ENCODE measurements at regions not wholly inside any gene's neighbourhood (a gene's known extent, or its start where the extent isn't known, plus 50 kb on each side); places are given as distances from the start of the nearest gene placed in this dataset.
A peak's percentile ranks its signal among the peaks of the same experiment; 100 is the strongest.

DNA sequence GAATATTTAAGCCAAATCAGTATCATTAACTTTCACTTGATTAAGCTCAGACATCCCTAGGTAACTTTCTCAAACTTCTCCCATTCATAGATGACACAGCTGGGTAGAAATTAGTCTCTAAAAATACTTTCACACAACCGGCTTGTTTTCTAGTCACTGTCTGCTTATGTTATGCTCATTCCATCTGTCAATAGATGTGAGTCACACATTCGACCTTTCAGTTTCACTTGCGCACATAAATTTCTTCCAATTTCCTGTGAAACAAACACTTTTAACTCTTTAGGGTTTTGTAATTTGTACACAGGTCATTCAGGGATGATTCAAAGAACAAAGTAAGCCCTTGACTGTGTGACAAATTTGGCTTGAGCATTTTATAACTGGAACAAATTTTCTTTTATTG is 723.0 kb downstream of the KCNA4 start:
- peak overlapping the region; percentile 34; the same call in 1 of the 2 replicates for H2AFZ ChIP-seq (ENCODE audit: low read depth)
- peak overlapping the region; percentile 62 for H3K4me2 ChIP-seq
- no peaks in the 10 kb centered on the region for H3K9me3 ChIP-seq
- POLR2A ChIA-PET = no interaction called here
- no peak overlapping the region for H3K4me3 ChIP-seq (ENCODE audit: low read depth in 2 of 2, low read length in 1 of 2)
- no peaks in the 10 kb centered on the region for H4K20me1 ChIP-seq (ENCODE audit: insufficient read depth)
- DNase-seq = no peak
- H3K9ac ChIP-seq = peak overlapping the region; percentile 28
- 3% methylated on average over 3 of the region's 3 CpGs for WGBS (ENCODE audit: low lambda C conversion rate)
- peaks cover 0 to 32% of the 10 kb centered on the region in 2 experiments; a peak in 1 of 4 replicates for H3K4me1 ChIP-seq (ENCODE audit: control insufficient read depth in 1 of 2, insufficient read depth in 2 of 2, low read depth in 1 of 2, low read length in 1 of 2)
- CTCF ChIA-PET = interaction anchor here (0.7 kb wide), 1 partner anchor 8 kb away, joined by 3 read pairs; no protein-coding TSS in a partner anchor
- H3K27me3 ChIP-seq (ENCODE audit: insufficient read depth) = no peaks in the 10 kb centered on the region
- no peaks in the 10 kb centered on the region for H3K79me2 ChIP-seq (ENCODE audit: insufficient read depth)
- no peaks in the 10 kb centered on the region for H3K9me2 ChIP-seq
- H3F3A ChIP-seq (replicated peaks; ENCODE audit: insufficient read depth) = peaks cover 16% of the 10 kb centered on the region
- H3K36me3 ChIP-seq (replicated peaks in 1 of 2; ENCODE audit: control insufficient read depth in 1 of 2, insufficient read depth in 2 of 2, low read length in 1 of 2) = no peaks in the 10 kb centered on the region
- H3K27ac ChIP-seq (ENCODE audit: low read depth in 2 of 2, low read length in 1 of 2) = peak overlapping the region in 1 of 2 experiments; percentile 76; a peak in 2 of 4 replicates
- TF ChIP-seq MXI1 (IDR thresholded peaks at IDR 0.05; ENCODE audit: low read depth, low read length) = no peak
- no peak for TF ChIP-seq SIN3A (IDR thresholded peaks at IDR 0.05; ENCODE audit: borderline replicate concordance, low read depth, low read length)
- TF ChIP-seq GABPA (IDR thresholded peaks at IDR 0.05; ENCODE audit: low read depth) = no peak
- TF ChIP-seq POLR2AphosphoS5 (IDR thresholded peaks at IDR 0.05; ENCODE audit: low read depth, low read length) = no peak
- TF ChIP-seq EZH2phosphoT487 (IDR thresholded peaks at IDR 0.05; ENCODE audit: borderline replicate concordance, low read depth) = no peak
- TF ChIP-seq GATA2 (CRISPR knock-in tag; IDR thresholded peaks at IDR 0.05) = no peak
- TF ChIP-seq NRF1 (IDR thresholded peaks at IDR 0.05; ENCODE audit: low read depth, low read length) = no peak
- peak; percentile 61 for TF ChIP-seq TCF12 (IDR thresholded peaks at IDR 0.05)
- TF ChIP-seq EP300 (IDR thresholded peaks at IDR 0.05; ENCODE audit: borderline replicate concordance in 1 of 2, low read depth in 1 of 2, low read length in 1 of 2) = peak in 1 of 2 experiments; percentile 37; a peak in 1 of 4 replicates
- TF ChIP-seq CHD2 (IDR thresholded peaks at IDR 0.05; ENCODE audit: low read length, partially characterized antibody) = no peak
- TF ChIP-seq, protein P1, sequence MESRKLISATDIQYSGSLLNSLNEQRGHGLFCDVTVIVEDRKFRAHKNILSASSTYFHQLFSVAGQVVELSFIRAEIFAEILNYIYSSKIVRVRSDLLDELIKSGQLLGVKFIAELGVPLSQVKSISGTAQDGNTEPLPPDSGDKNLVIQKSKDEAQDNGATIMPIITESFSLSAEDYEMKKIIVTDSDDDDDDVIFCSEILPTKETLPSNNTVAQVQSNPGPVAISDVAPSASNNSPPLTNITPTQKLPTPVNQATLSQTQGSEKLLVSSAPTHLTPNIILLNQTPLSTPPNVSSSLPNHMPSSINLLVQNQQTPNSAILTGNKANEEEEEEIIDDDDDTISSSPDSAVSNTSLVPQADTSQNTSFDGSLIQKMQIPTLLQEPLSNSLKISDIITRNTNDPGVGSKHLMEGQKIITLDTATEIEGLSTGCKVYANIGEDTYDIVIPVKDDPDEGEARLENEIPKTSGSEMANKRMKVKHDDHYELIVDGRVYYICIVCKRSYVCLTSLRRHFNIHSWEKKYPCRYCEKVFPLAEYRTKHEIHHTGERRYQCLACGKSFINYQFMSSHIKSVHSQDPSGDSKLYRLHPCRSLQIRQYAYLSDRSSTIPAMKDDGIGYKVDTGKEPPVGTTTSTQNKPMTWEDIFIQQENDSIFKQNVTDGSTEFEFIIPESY (IDR thresholded peaks at IDR 0.05; ENCODE audit: borderline replicate concordance, low read depth) = no peak
- no peak for TF ChIP-seq RFX5 (IDR thresholded peaks at IDR 0.05; ENCODE audit: low read length)
- TF ChIP-seq FOSL2 (IDR thresholded peaks at IDR 0.05; ENCODE audit: borderline replicate concordance, low read depth) = peak; percentile 84
- no peak for TF ChIP-seq FOXM1 (IDR thresholded peaks at IDR 0.05; ENCODE audit: low read depth)
- TF ChIP-seq MEF2A (IDR thresholded peaks at IDR 0.05; ENCODE audit: borderline replicate concordance, low read depth) = peak; percentile 54; the same call in 1 of the 2 replicates
- TF ChIP-seq RCOR1 (IDR thresholded peaks at IDR 0.05; ENCODE audit: low read length) = no peak
- peak; percentile 27; the same call in 1 of the 2 replicates for TF ChIP-seq TEAD4 (IDR thresholded peaks at IDR 0.05; ENCODE audit: borderline replicate concordance, insufficient read depth)
- TF ChIP-seq RAD21 (IDR thresholded peaks at IDR 0.05; ENCODE audit: low read length) = no peak
- no peak for TF ChIP-seq FOXJ3 (CRISPR knock-in tag; IDR thresholded peaks at IDR 0.05)
- TF ChIP-seq, protein P2, sequence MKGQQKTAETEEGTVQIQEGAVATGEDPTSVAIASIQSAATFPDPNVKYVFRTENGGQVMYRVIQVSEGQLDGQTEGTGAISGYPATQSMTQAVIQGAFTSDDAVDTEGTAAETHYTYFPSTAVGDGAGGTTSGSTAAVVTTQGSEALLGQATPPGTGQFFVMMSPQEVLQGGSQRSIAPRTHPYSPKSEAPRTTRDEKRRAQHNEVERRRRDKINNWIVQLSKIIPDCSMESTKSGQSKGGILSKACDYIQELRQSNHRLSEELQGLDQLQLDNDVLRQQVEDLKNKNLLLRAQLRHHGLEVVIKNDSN (IDR thresholded peaks at IDR 0.05; ENCODE audit: borderline replicate concordance, low read depth) = no peak
- no peak for TF ChIP-seq ELF1 (IDR thresholded peaks at IDR 0.05)
- TF ChIP-seq RXRA (IDR thresholded peaks at IDR 0.05; ENCODE audit: borderline replicate concordance, low read depth) = peak; percentile 22; the same call in 1 of the 2 replicates
- TF ChIP-seq, protein P3, sequence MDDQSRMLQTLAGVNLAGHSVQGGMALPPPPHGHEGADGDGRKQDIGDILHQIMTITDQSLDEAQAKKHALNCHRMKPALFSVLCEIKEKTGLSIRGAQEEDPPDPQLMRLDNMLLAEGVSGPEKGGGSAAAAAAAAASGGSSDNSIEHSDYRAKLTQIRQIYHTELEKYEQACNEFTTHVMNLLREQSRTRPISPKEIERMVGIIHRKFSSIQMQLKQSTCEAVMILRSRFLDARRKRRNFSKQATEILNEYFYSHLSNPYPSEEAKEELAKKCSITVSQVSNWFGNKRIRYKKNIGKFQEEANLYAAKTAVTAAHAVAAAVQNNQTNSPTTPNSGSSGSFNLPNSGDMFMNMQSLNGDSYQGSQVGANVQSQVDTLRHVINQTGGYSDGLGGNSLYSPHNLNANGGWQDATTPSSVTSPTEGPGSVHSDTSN (IDR thresholded peaks at IDR 0.05) = peak; percentile 85
- TF ChIP-seq, protein P4, sequence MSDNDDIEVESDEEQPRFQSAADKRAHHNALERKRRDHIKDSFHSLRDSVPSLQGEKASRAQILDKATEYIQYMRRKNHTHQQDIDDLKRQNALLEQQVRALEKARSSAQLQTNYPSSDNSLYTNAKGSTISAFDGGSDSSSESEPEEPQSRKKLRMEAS (IDR thresholded peaks at IDR 0.05; ENCODE audit: low read depth) = no peak
- TF ChIP-seq, protein P5, sequence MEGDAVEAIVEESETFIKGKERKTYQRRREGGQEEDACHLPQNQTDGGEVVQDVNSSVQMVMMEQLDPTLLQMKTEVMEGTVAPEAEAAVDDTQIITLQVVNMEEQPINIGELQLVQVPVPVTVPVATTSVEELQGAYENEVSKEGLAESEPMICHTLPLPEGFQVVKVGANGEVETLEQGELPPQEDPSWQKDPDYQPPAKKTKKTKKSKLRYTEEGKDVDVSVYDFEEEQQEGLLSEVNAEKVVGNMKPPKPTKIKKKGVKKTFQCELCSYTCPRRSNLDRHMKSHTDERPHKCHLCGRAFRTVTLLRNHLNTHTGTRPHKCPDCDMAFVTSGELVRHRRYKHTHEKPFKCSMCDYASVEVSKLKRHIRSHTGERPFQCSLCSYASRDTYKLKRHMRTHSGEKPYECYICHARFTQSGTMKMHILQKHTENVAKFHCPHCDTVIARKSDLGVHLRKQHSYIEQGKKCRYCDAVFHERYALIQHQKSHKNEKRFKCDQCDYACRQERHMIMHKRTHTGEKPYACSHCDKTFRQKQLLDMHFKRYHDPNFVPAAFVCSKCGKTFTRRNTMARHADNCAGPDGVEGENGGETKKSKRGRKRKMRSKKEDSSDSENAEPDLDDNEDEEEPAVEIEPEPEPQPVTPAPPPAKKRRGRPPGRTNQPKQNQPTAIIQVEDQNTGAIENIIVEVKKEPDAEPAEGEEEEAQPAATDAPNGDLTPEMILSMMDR (IDR thresholded peaks at IDR 0.05) = no peak
- TF ChIP-seq TAF1 (IDR thresholded peaks at IDR 0.05; ENCODE audit: borderline replicate concordance, low read depth, low read length) = no peak
- TF ChIP-seq, protein P6, sequence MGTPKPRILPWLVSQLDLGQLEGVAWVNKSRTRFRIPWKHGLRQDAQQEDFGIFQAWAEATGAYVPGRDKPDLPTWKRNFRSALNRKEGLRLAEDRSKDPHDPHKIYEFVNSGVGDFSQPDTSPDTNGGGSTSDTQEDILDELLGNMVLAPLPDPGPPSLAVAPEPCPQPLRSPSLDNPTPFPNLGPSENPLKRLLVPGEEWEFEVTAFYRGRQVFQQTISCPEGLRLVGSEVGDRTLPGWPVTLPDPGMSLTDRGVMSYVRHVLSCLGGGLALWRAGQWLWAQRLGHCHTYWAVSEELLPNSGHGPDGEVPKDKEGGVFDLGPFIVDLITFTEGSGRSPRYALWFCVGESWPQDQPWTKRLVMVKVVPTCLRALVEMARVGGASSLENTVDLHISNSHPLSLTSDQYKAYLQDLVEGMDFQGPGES (IDR thresholded peaks at IDR 0.05; ENCODE audit: low read depth, low read length) = no peak
- peak; percentile 78 for TF ChIP-seq JUND (IDR thresholded peaks at IDR 0.05)
- no peak for TF ChIP-seq SMC3 (IDR thresholded peaks at IDR 0.05; ENCODE audit: low read depth, low read length)
- peak; percentile 32; the same call in 1 of the 2 replicates for TF ChIP-seq NFIC (IDR thresholded peaks at IDR 0.05; ENCODE audit: borderline replicate concordance)
